HEK293 (cell line): ENCODE measurements at regions not wholly inside any gene's neighbourhood (a gene's known extent, or its start where the extent isn't known, plus 50 kb on each side); places are given as distances from the start of the nearest gene placed in this dataset.

Source experiments
- CTCF ChIP-seq: fragments of 450-650 bp; formaldehyde crosslinking; IDR thresholded peaks from 2 replicates; pipeline ENCODE4 v1.5.1; 2016; ENCODE audit warnings: missing biosample characterization, missing genetic modification characterization
- YY1 ChIP-seq: fragments of 450-650 bp; formaldehyde crosslinking; IDR thresholded peaks from 2 replicates; pipeline ENCODE4 v1.5.1; 2018; ENCODE audit warnings: missing biosample characterization, missing genetic modification characterization
- ZBTB1 ChIP-seq: fragments of 450-650 bp; formaldehyde crosslinking; IDR thresholded peaks from 2 replicates; pipeline ENCODE4 v1.5.1; 2016; ENCODE audit warnings: missing biosample characterization, missing genetic modification characterization
- ZBTB8A ChIP-seq: fragments of 450-650 bp; formaldehyde crosslinking; IDR thresholded peaks from 2 replicates; pipeline ENCODE4 v1.5.1; 2016; ENCODE audit warnings: missing biosample characterization, missing genetic modification characterization
- ZNF16 ChIP-seq: fragments of 450-650 bp; formaldehyde crosslinking; IDR thresholded peaks from 2 replicates; pipeline ENCODE4 v1.5.1; 2016; ENCODE audit warnings: low read depth, missing biosample characterization, missing genetic modification characterization
- ZNF280C ChIP-seq: fragments of 450-650 bp; formaldehyde crosslinking; IDR thresholded peaks from 2 replicates; pipeline ENCODE4 v1.5.1; 2016; ENCODE audit warnings: missing biosample characterization, missing genetic modification characterization
- ZNF621 ChIP-seq: fragments of 450-650 bp; formaldehyde crosslinking; IDR thresholded peaks from 2 replicates; pipeline ENCODE4 v1.5.1; 2017; ENCODE audit warnings: missing biosample characterization, missing genetic modification characterization
- ZNF639 ChIP-seq: fragments of 450-650 bp; formaldehyde crosslinking; IDR thresholded peaks from 2 replicates; pipeline ENCODE4 v1.5.1; 2016; ENCODE audit warnings: missing biosample characterization, missing genetic modification characterization
- ZNF830 ChIP-seq: fragments of 450-650 bp; IDR thresholded peaks from 2 replicates; pipeline ENCODE4 v1.5.0; 2018; ENCODE audit warnings: missing biosample characterization, missing genetic modification characterization, low read depth, mild to moderate bottlenecking, moderate library complexity
- ZNF843 ChIP-seq: fragments of 450-650 bp; formaldehyde crosslinking; IDR thresholded peaks from 2 replicates; pipeline ENCODE4 v1.5.1; 2016; ENCODE audit warnings: missing biosample characterization, missing genetic modification characterization

- TF ChIP-seq ZBTB1, result no peak
- TF ChIP-seq ZNF280C (tag by site-specific recombination), result no peak
- TF ChIP-seq ZNF830 (tag by site-specific recombination), result no peak
- TF ChIP-seq ZNF16 (tag by site-specific recombination), result no peak
- no peak for TF ChIP-seq CTCF
- TF ChIP-seq ZNF843 (tag by site-specific recombination), result no peak
- no peak for TF ChIP-seq ZNF621 (tag by site-specific recombination)
- no peak for TF ChIP-seq ZNF639 (tag by site-specific recombination)
- TF ChIP-seq ZBTB8A (tag by site-specific recombination), result no peak
- TF ChIP-seq YY1 (tag by site-specific recombination), result no peak
These were observed 220.7 kb upstream of the PRICKLE2 start for GRCh38 chr3:64445944-64446300.
